ENCODE measurements at regions not wholly inside any gene's neighbourhood (a gene's known extent, or its start where the extent isn't known, plus 50 kb on each side); places are given as distances from the start of the nearest gene placed in this dataset.

DNA sequence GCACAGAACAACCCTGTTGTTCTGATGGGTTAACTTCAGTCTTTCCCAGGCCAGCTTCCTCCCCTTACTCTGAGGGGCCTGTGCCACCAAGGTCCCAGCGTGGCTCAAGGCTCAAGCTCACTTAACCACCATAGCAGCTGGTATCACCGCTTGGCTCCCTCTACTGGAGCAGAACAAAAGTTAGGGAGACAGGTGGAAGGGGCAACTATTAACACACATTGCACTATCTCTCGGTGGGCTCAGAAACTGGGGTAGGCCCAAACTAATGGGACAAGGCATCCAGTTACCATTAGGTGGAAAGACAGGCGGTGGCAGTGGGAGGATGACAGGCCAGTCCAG, 88.7 kb upstream of the ATL2 start:
- TF ChIP-seq, protein P1, sequence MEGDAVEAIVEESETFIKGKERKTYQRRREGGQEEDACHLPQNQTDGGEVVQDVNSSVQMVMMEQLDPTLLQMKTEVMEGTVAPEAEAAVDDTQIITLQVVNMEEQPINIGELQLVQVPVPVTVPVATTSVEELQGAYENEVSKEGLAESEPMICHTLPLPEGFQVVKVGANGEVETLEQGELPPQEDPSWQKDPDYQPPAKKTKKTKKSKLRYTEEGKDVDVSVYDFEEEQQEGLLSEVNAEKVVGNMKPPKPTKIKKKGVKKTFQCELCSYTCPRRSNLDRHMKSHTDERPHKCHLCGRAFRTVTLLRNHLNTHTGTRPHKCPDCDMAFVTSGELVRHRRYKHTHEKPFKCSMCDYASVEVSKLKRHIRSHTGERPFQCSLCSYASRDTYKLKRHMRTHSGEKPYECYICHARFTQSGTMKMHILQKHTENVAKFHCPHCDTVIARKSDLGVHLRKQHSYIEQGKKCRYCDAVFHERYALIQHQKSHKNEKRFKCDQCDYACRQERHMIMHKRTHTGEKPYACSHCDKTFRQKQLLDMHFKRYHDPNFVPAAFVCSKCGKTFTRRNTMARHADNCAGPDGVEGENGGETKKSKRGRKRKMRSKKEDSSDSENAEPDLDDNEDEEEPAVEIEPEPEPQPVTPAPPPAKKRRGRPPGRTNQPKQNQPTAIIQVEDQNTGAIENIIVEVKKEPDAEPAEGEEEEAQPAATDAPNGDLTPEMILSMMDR (IDR thresholded peaks at IDR 0.05), result peak; percentile 4 to 24
- TF ChIP-seq POLR2A (IDR thresholded peaks at IDR 0.05) (no peak), EP300 (IDR thresholded peaks at IDR 0.05) (no peak), POLR2AphosphoS5 (IDR thresholded peaks at IDR 0.05) (no peak)

Measured in suprapubic skin (tissue), 4 donors.